Inferior parietal cortex (tissue), 1 donor: ENCODE measurements at regions not wholly inside any gene's neighbourhood (a gene's known extent, or its start where the extent isn't known, plus 50 kb on each side); places are given as distances from the start of the nearest gene placed in this dataset.
A peak's percentile ranks its signal among the peaks of the same experiment; 100 is the strongest.

ENCODE experiments used
- DNase-seq: peaks from one replicate; pipeline ENCODE4 v3.0.0-alpha.2; 2016; ENCODE audit errors: extremely low spot score

- DNase-seq: no peak
These were observed 147.1 kb upstream of the MYCN start for GRCh38 chr2:15793078-15793913.

GRCh38 chr2:15793978-15794377 is 146.4 kb upstream of the MYCN start:
- DNase-seq: no peak

GRCh38 chr2:15794608-15795134 is 145.7 kb upstream of the MYCN start:
- no peak for DNase-seq

- DNase-seq: no peak
These were observed 144.9 kb upstream of the MYCN start for GRCh38 chr2:15795426-15795825.

- DNase-seq: no peak
These were observed 144.0 kb upstream of the MYCN start for GRCh38 chr2:15796167-15796942.

- DNase-seq: no peak
These were observed 143.0 kb upstream of the MYCN start for GRCh38 chr2:15797231-15797938.

- DNase-seq: no peak
These were observed 142.4 kb upstream of the MYCN start for GRCh38 chr2:15797939-15798281.

- DNase-seq: no peak
These were observed 141.5 kb upstream of the MYCN start for GRCh38 chr2:15798701-15799431.

GRCh38 chr2:15799432-15799827 is 140.9 kb upstream of the MYCN start:
- DNase-seq: no peak

GRCh38 chr2:15800495-15801329 is 139.6 kb upstream of the MYCN start:
- peak; percentile 84 for DNase-seq

GRCh38 chr2:15801439-15801838 is 138.9 kb upstream of the MYCN start:
- DNase-seq: no peak

- no peak for DNase-seq
These were observed 138.4 kb upstream of the MYCN start for GRCh38 chr2:15801904-15802303.

- DNase-seq: no peak
These were observed 137.4 kb upstream of the MYCN start for GRCh38 chr2:15802657-15803542.

GRCh38 chr2:15803543-15804245 is 136.7 kb upstream of the MYCN start:
- DNase-seq: no peak

GRCh38 chr2:15804246-15804619 is 136.1 kb upstream of the MYCN start:
- no peak for DNase-seq

- DNase-seq: no peak
These were observed 135.7 kb upstream of the MYCN start for GRCh38 chr2:15804691-15805090.

- DNase-seq: no peak
These were observed 135.1 kb upstream of the MYCN start for GRCh38 chr2:15805206-15805605.

- DNase-seq: no peak
These were observed 134.6 kb upstream of the MYCN start for GRCh38 chr2:15805772-15806171.

- no peak for DNase-seq
These were observed 133.4 kb upstream of the MYCN start for GRCh38 chr2:15806801-15807417.
